Effector memory CD4-positive, alpha-beta T cell (primary cell): ENCODE measurements at regions not wholly inside any gene's neighbourhood (a gene's known extent, or its start where the extent isn't known, plus 50 kb on each side); places are given as distances from the start of the nearest gene placed in this dataset.

Experiments used
- DNase-seq, 3 donors: peaks; one replicate each; pipeline ENCODE4 v3.0.0-alpha.2; 2020
- H3K27ac ChIP-seq: 2 replicates; pipeline ENCODE4 v1.7.0; 2013; ENCODE audit warnings: mild to moderate bottlenecking, low read length, moderate library complexity; ENCODE audit not compliant: insufficient read depth, poor library complexity, severe bottlenecking
- H3K27me3 ChIP-seq: replicated peaks from 2 replicates; pipeline ENCODE4 v1.7.0; 2013; ENCODE audit warnings: mild to moderate bottlenecking, low read length; ENCODE audit not compliant: insufficient read depth, control insufficient read depth, poor library complexity, severe bottlenecking
- H3K36me3 ChIP-seq: 2 replicates; pipeline ENCODE4 v1.7.0; 2013; ENCODE audit warnings: mild to moderate bottlenecking, low read length, moderate library complexity; ENCODE audit not compliant: control insufficient read depth, insufficient read depth
- H3K4me1 ChIP-seq: 2 replicates; pipeline ENCODE4 v1.7.0; 2013; ENCODE audit warnings: low read length, mild to moderate bottlenecking; ENCODE audit not compliant: control insufficient read depth, insufficient read depth, poor library complexity, severe bottlenecking
- H3K4me3 ChIP-seq: 2 replicates; pipeline ENCODE4 v1.7.0; 2013; ENCODE audit warnings: low read length, low read depth, mild to moderate bottlenecking; ENCODE audit not compliant: insufficient read depth, poor library complexity, severe bottlenecking
- H3K9me3 ChIP-seq: 2 replicates; pipeline ENCODE4 v1.7.0; 2013; ENCODE audit warnings: mild to moderate bottlenecking, low read length, moderate library complexity; ENCODE audit not compliant: control insufficient read depth

GRCh38 chr11:82610671-82611070, 123.0 kb downstream of the FAM181B start:
- Histone ChIP-seq H3K4me1 (no peaks in the 10 kb centered on the region), H3K4me3 (no peak overlapping the region)
- no peak for DNase-seq

DNA sequence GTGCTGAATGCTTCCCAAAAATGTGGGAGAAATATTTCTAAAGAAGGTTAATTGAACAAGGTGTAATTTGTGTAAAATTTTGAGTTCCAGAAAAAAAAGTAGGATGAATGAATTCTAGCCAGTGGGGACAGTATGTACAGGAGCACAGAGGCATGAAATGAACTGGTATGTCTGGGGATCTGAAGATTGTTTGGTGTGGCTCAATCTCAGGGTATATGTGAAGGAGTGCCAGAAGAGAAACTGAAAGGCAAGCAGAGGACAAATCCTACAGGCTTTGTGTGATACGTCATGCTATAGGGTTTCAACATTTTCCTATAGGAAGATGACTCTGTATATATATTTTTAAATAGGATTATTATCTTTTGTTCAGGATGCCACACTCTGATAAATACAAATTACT, 126.9 kb downstream of the FAM181B start:
- DNase-seq = no peak
- no peaks in the 10 kb centered on the region for H3K36me3 ChIP-seq

More at GRCh38 chr11:82610671-82611070, 123.0 kb downstream of the FAM181B start:
- Histone ChIP-seq H3K36me3 (no peaks in the 10 kb centered on the region), H3K27ac (no peak overlapping the region), H3K9me3 (no peaks in the 10 kb centered on the region), H3K27me3 (no peaks in the 10 kb centered on the region)

GRCh38 chr11:82601711-82602110, 132.0 kb downstream of the FAM181B start:
- DNase-seq = no peak
- no peaks in the 10 kb centered on the region for H3K4me1 ChIP-seq
- no peaks in the 10 kb centered on the region for H3K36me3 ChIP-seq
- H3K4me3 ChIP-seq = no peak overlapping the region
- no peak overlapping the region for H3K27ac ChIP-seq
- no peaks in the 10 kb centered on the region for H3K27me3 ChIP-seq
- no peaks in the 10 kb centered on the region for H3K9me3 ChIP-seq

More for the DNA sequence above, 126.9 kb downstream of the FAM181B start:
- no peak overlapping the region for H3K4me3 ChIP-seq
- H3K4me1 ChIP-seq = no peaks in the 10 kb centered on the region
- no peaks in the 10 kb centered on the region for H3K27me3 ChIP-seq
- H3K9me3 ChIP-seq = no peaks in the 10 kb centered on the region
- H3K27ac ChIP-seq = no peak overlapping the region

DNA sequence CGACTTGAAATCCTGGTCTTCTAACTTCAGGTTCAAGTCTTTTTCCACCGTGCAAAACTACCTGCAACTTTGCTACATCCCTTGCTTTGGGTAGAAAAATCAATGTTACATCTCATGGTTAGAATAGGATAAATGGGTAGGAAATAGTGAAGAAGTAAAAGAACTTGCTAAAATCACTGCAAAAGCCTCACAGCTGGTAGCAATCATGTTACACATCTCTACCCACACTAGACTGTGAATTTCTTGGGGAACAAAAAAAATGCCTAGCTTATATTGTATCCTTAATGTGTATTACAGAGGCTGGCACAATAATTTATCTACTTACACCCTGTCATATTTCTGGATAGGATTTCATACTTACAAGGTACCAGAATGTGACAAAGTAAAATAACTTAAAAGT, 133.8 kb downstream of the FAM181B start:
- Histone ChIP-seq H3K27me3 (no peaks in the 10 kb centered on the region), H3K9me3 (no peaks in the 10 kb centered on the region), H3K4me1 (no peaks in the 10 kb centered on the region), H3K27ac (no peak overlapping the region), H3K36me3 (no peaks in the 10 kb centered on the region), H3K4me3 (no peak overlapping the region)
- no peak for DNase-seq

GRCh38 chr11:82586581-82586980, 147.1 kb downstream of the FAM181B start:
- DNase-seq = no peak
- Histone ChIP-seq H3K4me1 (no peaks in the 10 kb centered on the region), H3K27ac (no peak overlapping the region), H3K27me3 (no peaks in the 10 kb centered on the region), H3K9me3 (no peaks in the 10 kb centered on the region), H3K4me3 (no peak overlapping the region), H3K36me3 (no peaks in the 10 kb centered on the region)

- Histone ChIP-seq H3K4me3 (no peak overlapping the region), H3K27ac (no peak overlapping the region), H3K27me3 (no peaks in the 10 kb centered on the region), H3K4me1 (no peaks in the 10 kb centered on the region), H3K9me3 (no peaks in the 10 kb centered on the region), H3K36me3 (no peaks in the 10 kb centered on the region)
- DNase-seq = no peak
These were observed 156.4 kb downstream of the FAM181B start for GRCh38 chr11:82577246-82577645.

GRCh38 chr11:82560836-82561235, 172.8 kb downstream of the FAM181B start:
- Histone ChIP-seq H3K4me3 (no peak overlapping the region), H3K9me3 (no peaks in the 10 kb centered on the region), H3K27ac (no peak overlapping the region), H3K27me3 (no peaks in the 10 kb centered on the region), H3K4me1 (no peaks in the 10 kb centered on the region), H3K36me3 (no peaks in the 10 kb centered on the region)
- no peak for DNase-seq

DNA sequence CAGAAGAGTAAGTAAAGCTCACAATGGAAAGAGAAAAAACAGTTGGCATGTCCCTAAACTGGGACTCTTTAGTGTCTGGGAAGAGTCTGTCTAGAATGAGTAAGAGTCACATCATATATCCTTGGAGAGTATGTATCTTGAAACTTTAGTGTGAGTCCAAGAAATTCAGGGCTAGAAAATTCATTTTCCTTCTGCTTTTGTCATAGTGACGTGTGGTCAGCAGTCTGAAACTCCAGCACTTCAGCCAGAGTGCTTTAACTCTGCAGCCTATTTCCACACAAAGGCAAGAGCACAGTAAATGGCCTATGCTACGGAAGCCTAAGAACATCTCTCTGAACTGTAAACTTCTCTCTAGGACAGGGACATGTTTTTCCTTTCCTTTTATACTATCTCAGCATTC, 174.1 kb downstream of the FAM181B start:
- Histone ChIP-seq H3K4me3 (no peak overlapping the region), H3K27me3 (no peaks in the 10 kb centered on the region), H3K27ac (no peak overlapping the region), H3K9me3 (no peaks in the 10 kb centered on the region), H3K4me1 (no peaks in the 10 kb centered on the region), H3K36me3 (no peaks in the 10 kb centered on the region)
- DNase-seq = no peak

DNA sequence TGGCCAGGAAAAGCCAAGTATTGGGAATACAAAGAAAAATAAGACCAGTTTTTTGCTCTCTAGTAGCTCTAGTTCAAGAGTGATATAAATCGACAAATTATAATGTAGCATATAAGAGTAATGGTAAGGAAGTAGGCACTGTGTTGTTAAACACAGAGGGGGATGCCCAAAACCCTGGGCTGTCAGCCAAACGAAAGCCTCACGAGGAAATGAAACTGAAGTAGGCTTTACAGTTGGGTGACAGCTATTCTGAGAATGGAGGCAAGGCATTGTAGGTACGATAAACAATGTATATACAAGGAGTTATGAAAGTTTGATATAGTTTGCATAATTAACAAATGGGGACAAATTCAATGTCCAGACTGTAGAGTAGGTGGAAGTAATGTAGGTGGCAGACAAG, 176.4 kb downstream of the FAM181B start:
- Histone ChIP-seq H3K36me3 (no peaks in the 10 kb centered on the region), H3K4me3 (no peak overlapping the region), H3K4me1 (no peaks in the 10 kb centered on the region), H3K9me3 (no peaks in the 10 kb centered on the region), H3K27ac (no peak overlapping the region), H3K27me3 (no peaks in the 10 kb centered on the region)
- no peak for DNase-seq

DNA sequence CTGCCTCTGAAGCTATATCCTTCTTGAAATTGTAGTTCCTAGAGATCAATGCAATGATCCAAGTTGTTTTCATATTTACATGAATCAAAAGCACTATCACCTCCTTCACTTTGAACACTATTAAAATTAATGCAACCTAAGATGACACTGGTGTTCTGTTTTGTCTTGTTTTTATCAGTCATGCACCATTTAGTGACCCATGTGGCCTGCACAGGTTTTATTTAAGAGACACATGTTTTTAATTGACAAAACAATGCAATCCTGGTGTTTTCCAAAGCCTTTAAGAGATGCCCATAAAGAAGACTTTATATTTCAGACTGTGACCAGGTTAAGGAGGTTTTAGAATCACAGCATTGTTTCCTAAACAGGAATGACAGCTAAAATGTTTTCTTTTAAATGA, 177.5 kb downstream of the FAM181B start:
- Histone ChIP-seq H3K36me3 (no peaks in the 10 kb centered on the region), H3K4me1 (no peaks in the 10 kb centered on the region), H3K9me3 (no peaks in the 10 kb centered on the region), H3K27me3 (no peaks in the 10 kb centered on the region), H3K27ac (no peak overlapping the region), H3K4me3 (no peak overlapping the region)
- DNase-seq = no peak
